HG03060 (cell line): ENCODE measurements at regions not wholly inside any gene's neighbourhood (a gene's known extent, or its start where the extent isn't known, plus 50 kb on each side); places are given as distances from the start of the nearest gene placed in this dataset.

Experiments used
- ATAC-seq: cut with Tn5 transposase; IDR thresholded peaks from one replicate; pipeline ENCODE4 v1.9.1; 2021; ENCODE audit warnings: low read depth, moderate number of reproducible peaks; ENCODE audit not compliant: unreplicated experiment

- ATAC-seq: no peak
Observed at GRCh38 chr1:217315346-217315745, 315.5 kb downstream of the GPATCH2 start.

GRCh38 chr1:217313096-217313495 lies 317.8 kb downstream of the GPATCH2 start:
- ATAC-seq: no peak

GRCh38 chr1:217311766-217312165 lies 319.1 kb downstream of the GPATCH2 start:
- ATAC-seq: no peak

GRCh38 chr1:217311269-217311668 lies 319.6 kb downstream of the GPATCH2 start:
- ATAC-seq: no peak

- ATAC-seq: no peak
Observed at GRCh38 chr1:217281332-217281731, 349.6 kb downstream of the GPATCH2 start.

- ATAC-seq: no peak
Observed at GRCh38 chr1:217275655-217276398, 355.1 kb downstream of the GPATCH2 start.

GRCh38 chr1:217274927-217275654 lies 355.8 kb downstream of the GPATCH2 start:
- no peak for ATAC-seq

GRCh38 chr1:217274416-217274815 lies 356.5 kb downstream of the GPATCH2 start:
- no peak for ATAC-seq

- no peak for ATAC-seq
Observed at GRCh38 chr1:217273866-217274265, 357.0 kb downstream of the GPATCH2 start.

GRCh38 chr1:217272385-217272784 lies 358.5 kb downstream of the GPATCH2 start:
- ATAC-seq: no peak

GRCh38 chr1:217270101-217270500 lies 360.8 kb downstream of the GPATCH2 start:
- no peak for ATAC-seq

GRCh38 chr1:217268058-217268457 lies 362.8 kb downstream of the GPATCH2 start:
- no peak for ATAC-seq

- no peak for ATAC-seq
Observed at GRCh38 chr1:217261636-217262035, 369.3 kb downstream of the GPATCH2 start.

- ATAC-seq: no peak
Observed at GRCh38 chr1:217260676-217261075, 370.2 kb downstream of the GPATCH2 start.

- no peak for ATAC-seq
Observed at GRCh38 chr1:217253985-217254384, 376.9 kb downstream of the GPATCH2 start.

- no peak for ATAC-seq
Observed at GRCh38 chr1:217253351-217253750, 377.5 kb downstream of the GPATCH2 start.

- ATAC-seq: no peak
Observed at GRCh38 chr1:217251121-217251520, 379.8 kb downstream of the GPATCH2 start.

- ATAC-seq: no peak
Observed at GRCh38 chr1:217249857-217250256, 381.0 kb downstream of the GPATCH2 start.

- no peak for ATAC-seq
Observed at GRCh38 chr1:217244971-217245370, 385.9 kb downstream of the GPATCH2 start.

GRCh38 chr1:217240656-217241055 lies 390.2 kb downstream of the GPATCH2 start:
- ATAC-seq: no peak

- ATAC-seq: no peak
Observed at GRCh38 chr1:217238945-217239344, 391.9 kb downstream of the GPATCH2 start.

- no peak for ATAC-seq
Observed at GRCh38 chr1:217230412-217230811, 400.5 kb downstream of the GPATCH2 start.
